Chondrocyte (in vitro differentiated cells): ENCODE measurements at regions not wholly inside any gene's neighbourhood (a gene's known extent, or its start where the extent isn't known, plus 50 kb on each side); places are given as distances from the start of the nearest gene placed in this dataset.

Experiments used
- DNase-seq: peaks from one replicate; pipeline ENCODE4 v3.0.0; 2021; ENCODE audit warnings: mixed read lengths, low spot score
- H3K27ac Mint-ChIP-seq: one replicate; pipeline ENCODE4 v1.8.0; 2021; ENCODE audit warnings: mild to moderate bottlenecking, moderate library complexity, mixed read lengths; ENCODE audit not compliant: unreplicated experiment
- H3K27me3 Mint-ChIP-seq: 2 replicates; pipeline ENCODE4 v1.8.0; 2021; ENCODE audit warnings: low read depth, mixed read lengths
- H3K36me3 Mint-ChIP-seq: 2 replicates; pipeline ENCODE4 v1.8.0; 2021; ENCODE audit warnings: low read depth, mixed read lengths
- H3K4me1 Mint-ChIP-seq: 2 replicates; pipeline ENCODE4 v1.8.0; 2021; ENCODE audit warnings: low read depth, mild to moderate bottlenecking, mixed read lengths
- H3K4me3 Mint-ChIP-seq: one replicate; pipeline ENCODE4 v1.8.0; 2021; ENCODE audit warnings: mild to moderate bottlenecking, moderate library complexity, mixed read lengths; ENCODE audit not compliant: unreplicated experiment
- H3K9me3 Mint-ChIP-seq: 2 replicates; pipeline ENCODE4 v1.8.0; 2021; ENCODE audit warnings: low read depth, mixed read lengths
- TF ChIP-seq, protein P1 (sequence below): fragments of 200-600 bp; sonication (generic); IDR thresholded peaks from 2 replicates; pipeline ENCODE4 v1.5.0; 2021; ENCODE audit warnings: antibody characterized with exemption, mild to moderate bottlenecking, moderate library complexity

DNA sequence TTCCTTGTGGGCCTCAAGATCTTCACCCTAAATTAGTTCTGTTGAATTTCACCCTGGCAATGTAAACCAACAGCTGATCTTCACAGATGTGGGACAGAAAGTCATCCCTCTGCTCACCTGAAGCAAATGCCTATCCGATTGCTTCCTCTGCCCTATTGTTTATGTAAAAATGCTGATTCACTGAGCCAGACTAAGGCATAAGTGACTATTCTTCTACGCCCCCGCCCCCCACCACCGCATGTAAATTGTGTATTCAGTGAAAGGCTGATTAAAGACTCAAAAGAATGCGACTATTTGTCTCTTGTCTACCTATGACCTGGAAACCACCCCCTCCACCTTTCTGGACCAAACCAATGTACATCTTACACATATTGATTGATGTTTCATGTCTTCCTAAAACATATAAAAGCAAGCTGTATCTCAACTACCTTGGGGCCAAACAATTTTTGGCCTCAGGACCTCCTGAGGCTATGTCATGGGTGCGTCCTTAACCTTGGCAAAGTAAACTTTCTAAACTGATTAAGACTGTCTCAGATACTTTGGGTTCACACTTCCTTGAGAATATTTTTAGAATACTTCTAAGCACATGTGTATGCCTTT is 129.7 kb upstream of the BOD1 start:
- no peak for DNase-seq
- TF ChIP-seq, protein P1, sequence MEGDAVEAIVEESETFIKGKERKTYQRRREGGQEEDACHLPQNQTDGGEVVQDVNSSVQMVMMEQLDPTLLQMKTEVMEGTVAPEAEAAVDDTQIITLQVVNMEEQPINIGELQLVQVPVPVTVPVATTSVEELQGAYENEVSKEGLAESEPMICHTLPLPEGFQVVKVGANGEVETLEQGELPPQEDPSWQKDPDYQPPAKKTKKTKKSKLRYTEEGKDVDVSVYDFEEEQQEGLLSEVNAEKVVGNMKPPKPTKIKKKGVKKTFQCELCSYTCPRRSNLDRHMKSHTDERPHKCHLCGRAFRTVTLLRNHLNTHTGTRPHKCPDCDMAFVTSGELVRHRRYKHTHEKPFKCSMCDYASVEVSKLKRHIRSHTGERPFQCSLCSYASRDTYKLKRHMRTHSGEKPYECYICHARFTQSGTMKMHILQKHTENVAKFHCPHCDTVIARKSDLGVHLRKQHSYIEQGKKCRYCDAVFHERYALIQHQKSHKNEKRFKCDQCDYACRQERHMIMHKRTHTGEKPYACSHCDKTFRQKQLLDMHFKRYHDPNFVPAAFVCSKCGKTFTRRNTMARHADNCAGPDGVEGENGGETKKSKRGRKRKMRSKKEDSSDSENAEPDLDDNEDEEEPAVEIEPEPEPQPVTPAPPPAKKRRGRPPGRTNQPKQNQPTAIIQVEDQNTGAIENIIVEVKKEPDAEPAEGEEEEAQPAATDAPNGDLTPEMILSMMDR: no peak
- H3K27me3 Mint-ChIP-seq: no peaks in the 10 kb centered on the region
- no peak overlapping the region for H3K4me3 Mint-ChIP-seq
- no peak overlapping the region for H3K27ac Mint-ChIP-seq
- peaks cover 7% of the 10 kb centered on the region for H3K4me1 Mint-ChIP-seq
- no peaks in the 10 kb centered on the region for H3K9me3 Mint-ChIP-seq
- H3K36me3 Mint-ChIP-seq: no peaks in the 10 kb centered on the region

DNA sequence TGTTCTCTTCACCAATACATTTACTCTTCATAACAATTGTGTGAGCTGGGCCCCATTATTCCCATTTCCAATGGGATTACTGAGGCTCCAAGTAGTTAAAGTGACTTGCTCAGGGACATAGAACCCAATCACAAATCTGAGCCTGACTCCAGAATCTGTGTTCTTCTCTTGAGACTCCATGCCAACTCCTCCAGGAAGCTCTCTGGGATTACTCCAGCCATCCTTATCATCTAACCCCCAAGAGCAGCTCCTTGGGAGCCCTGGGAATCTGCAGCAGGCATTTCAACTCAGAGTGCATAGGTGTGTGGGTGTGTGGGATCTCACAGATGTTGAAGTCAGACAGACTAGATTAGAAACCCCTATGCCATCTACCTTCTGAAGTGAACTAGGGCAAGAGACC is 131.4 kb upstream of the BOD1 start:
- Mint-ChIP-seq H3K4me3 (no peak overlapping the region), H3K9me3 (no peaks in the 10 kb centered on the region), H3K4me1 (peaks cover 8% of the 10 kb centered on the region), H3K27ac (no peak overlapping the region), H3K36me3 (no peaks in the 10 kb centered on the region), H3K27me3 (peaks cover 2% of the 10 kb centered on the region)
- no peak for DNase-seq
- TF ChIP-seq, protein P1: no peak

DNA sequence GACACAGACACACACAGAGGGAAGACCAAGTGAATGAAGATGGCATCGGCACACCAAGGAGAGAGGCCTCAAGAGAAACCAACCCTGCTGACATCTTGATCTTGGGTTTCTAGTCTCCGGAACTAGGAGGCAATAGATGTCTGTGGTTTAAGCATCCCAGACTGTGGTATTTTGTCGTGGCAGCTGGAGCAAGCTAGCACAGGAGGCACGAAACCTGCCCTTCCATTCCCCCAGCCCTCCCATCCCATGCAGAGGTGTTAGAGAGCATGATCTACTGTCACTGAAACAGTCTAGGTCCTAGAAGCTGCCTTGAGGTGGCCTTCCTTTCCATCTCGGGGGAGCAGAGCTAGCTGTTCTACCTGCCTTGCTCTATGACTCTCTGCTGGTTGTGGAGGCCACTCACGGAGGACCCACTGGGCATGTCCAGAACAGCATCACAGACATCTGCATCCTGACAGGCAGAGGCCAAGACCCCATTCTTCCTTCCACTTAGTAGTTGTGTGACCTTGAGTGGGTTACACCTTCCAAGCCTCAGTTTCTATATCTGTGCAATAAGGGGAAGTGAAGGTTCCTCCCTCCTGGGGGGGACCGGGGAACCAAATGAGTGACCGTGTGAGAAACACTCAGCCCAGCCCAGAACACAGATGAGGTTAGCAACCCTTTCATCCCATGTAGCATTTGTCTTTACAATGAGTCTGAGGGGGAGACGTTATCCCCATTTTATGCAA is 134.3 kb upstream of the BOD1 start:
- H3K27ac Mint-ChIP-seq: no peak overlapping the region
- peaks cover 14% of the 10 kb centered on the region for H3K4me1 Mint-ChIP-seq
- no peaks in the 10 kb centered on the region for H3K9me3 Mint-ChIP-seq
- DNase-seq: no peak
- no peaks in the 10 kb centered on the region for H3K36me3 Mint-ChIP-seq
- H3K27me3 Mint-ChIP-seq: peaks cover 2% of the 10 kb centered on the region
- TF ChIP-seq, protein P1: no peak
- no peak overlapping the region for H3K4me3 Mint-ChIP-seq

DNA sequence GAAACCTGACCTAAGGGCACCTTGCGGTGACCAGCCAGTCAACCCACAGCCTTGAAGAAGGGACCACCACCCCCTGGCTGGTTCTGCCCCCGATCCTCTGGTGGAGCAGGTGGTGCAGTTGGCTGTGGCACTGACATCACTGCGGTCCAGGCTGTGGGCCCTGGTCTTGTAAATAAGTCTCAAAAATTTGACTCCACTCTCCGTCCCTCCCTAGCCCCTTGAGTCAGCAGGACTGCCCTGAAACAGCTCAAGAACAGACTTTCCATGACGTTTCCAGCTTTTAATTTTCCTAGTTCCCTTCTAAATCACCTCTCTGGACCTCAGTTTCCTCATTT is 134.8 kb upstream of the BOD1 start:
- TF ChIP-seq, protein P1: no peak
- no peak overlapping the region for H3K27ac Mint-ChIP-seq
- H3K4me3 Mint-ChIP-seq: no peak overlapping the region
- H3K27me3 Mint-ChIP-seq: peaks cover 2% of the 10 kb centered on the region
- no peaks in the 10 kb centered on the region for H3K9me3 Mint-ChIP-seq
- no peaks in the 10 kb centered on the region for H3K36me3 Mint-ChIP-seq
- no peak for DNase-seq
- peaks cover 12% of the 10 kb centered on the region for H3K4me1 Mint-ChIP-seq

DNA sequence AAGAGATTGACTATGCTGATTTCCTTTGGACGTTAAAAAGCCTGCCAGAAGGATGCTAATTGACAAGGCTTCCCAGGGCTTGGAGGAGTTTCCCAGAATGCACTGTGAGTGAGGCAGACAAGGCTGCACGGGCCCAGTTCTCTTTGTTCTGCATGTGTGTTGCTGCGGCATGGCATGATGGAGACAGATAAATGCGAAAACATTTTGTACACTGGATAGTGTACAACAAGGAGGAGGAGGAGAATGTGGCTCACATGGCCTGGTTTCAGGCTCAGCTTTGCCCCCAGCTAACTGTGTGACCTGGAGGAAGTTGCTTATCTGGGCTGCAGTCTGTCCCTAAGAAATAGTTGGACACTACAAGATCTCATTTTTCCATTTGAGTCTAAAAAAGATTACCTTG is 135.5 kb upstream of the CPEB4 start:
- Mint-ChIP-seq H3K36me3 (no peaks in the 10 kb centered on the region), H3K9me3 (no peaks in the 10 kb centered on the region), H3K4me1 (peaks cover 12% of the 10 kb centered on the region), H3K27ac (no peak overlapping the region), H3K4me3 (no peak overlapping the region), H3K27me3 (peaks cover 2% of the 10 kb centered on the region)
- TF ChIP-seq, protein P1: no peak
- no peak for DNase-seq
